Fibroblast of lung (primary cell): ENCODE measurements at regions not wholly inside any gene's neighbourhood (a gene's known extent, or its start where the extent isn't known, plus 50 kb on each side); places are given as distances from the start of the nearest gene placed in this dataset.

Experiments
- DNase-seq, 2 donors: peaks; one replicate each; pipeline versions ENCODE4 v3.0.0 to v3.0.0-alpha.2; 2010; ENCODE audit warnings: low read depth in 2 of 2
- H2AFZ ChIP-seq: 2 replicates; pipeline ENCODE4 v1.5.1; 2012; ENCODE audit warnings: low read length, control low read depth, inconsistent platforms
- H3K27ac ChIP-seq: 2 replicates; pipeline ENCODE4 v1.5.1; 2011; ENCODE audit warnings: low read length, control low read depth; ENCODE audit not compliant: insufficient read depth
- H3K27me3 ChIP-seq: 2 replicates; pipeline ENCODE4 v1.5.1; 2011; ENCODE audit warnings: mild to moderate bottlenecking, low read length; ENCODE audit not compliant: control insufficient read depth, insufficient read depth
- H3K36me3 ChIP-seq: 2 replicates; pipeline ENCODE4 v1.5.1; 2011; ENCODE audit warnings: low read length; ENCODE audit not compliant: control insufficient read depth, insufficient read depth
- H3K4me1 ChIP-seq: 2 replicates; pipeline ENCODE4 v1.5.1; 2011; ENCODE audit warnings: low read length; ENCODE audit not compliant: control insufficient read depth, insufficient read depth; ENCODE audit errors: extremely low read depth
- H3K4me2 ChIP-seq: 2 replicates; pipeline ENCODE4 v1.5.1; 2011; ENCODE audit warnings: low read length, control low read depth; ENCODE audit not compliant: insufficient read depth; ENCODE audit errors: extremely low read depth
- H3K4me3 ChIP-seq, 4 experiments: fragments of 200-600 bp in 1 of 4; sonication (generic) in 1 of 4; replicated peaks in 1 of 4; 2 replicates each; pipeline ENCODE4 v1.5.1; 2011 to 2016; ENCODE audit warnings: low read length in 4 of 4, low read depth in 3 of 4, mild to moderate bottlenecking in 3 of 4, control low read depth in 2 of 4, inconsistent platforms in 1 of 4, mixed read lengths in 1 of 4; ENCODE audit not compliant: insufficient read depth in 1 of 4; ENCODE audit errors: control extremely low read depth in 1 of 4
- H3K79me2 ChIP-seq: 2 replicates; pipeline ENCODE4 v1.5.1; 2012; ENCODE audit warnings: mild to moderate bottlenecking, low read length, inconsistent platforms; ENCODE audit not compliant: control insufficient read depth, insufficient read depth
- H3K9ac ChIP-seq: 2 replicates; pipeline ENCODE4 v1.5.1; 2011; ENCODE audit warnings: mild to moderate bottlenecking, low read length, control low read depth; ENCODE audit not compliant: insufficient read depth
- H3K9me3 ChIP-seq: 2 replicates; pipeline ENCODE4 v1.5.1; 2012; ENCODE audit warnings: low read depth, low read length; ENCODE audit not compliant: control insufficient read depth, insufficient read depth
- H4K20me1 ChIP-seq: 2 replicates; pipeline ENCODE4 v1.5.1; 2011; ENCODE audit warnings: low read length; ENCODE audit not compliant: control insufficient read depth, insufficient read depth; ENCODE audit errors: extremely low read depth
- CTCF ChIP-seq, 2 donors: IDR thresholded peaks in 1 of 2; conservative IDR thresholded peaks in 1 of 2; 1 replicate in 1 of 2; 2 replicates in 1 of 2; pipeline ENCODE4 v1.5.1; 2011 to 2012; ENCODE audit warnings: low read length in 2 of 2, control low read depth in 1 of 2, inconsistent platforms in 1 of 2, low read depth in 1 of 2, mild to moderate bottlenecking in 1 of 2
- EZH2 ChIP-seq: IDR thresholded peaks from 2 replicates; pipeline ENCODE4 v1.5.1; 2012; ENCODE audit warnings: low read length, control low read depth, mild to moderate bottlenecking; ENCODE audit errors: missing control alignments

- Histone ChIP-seq H3K4me2 (no peak overlapping the region), H3K9me3 (no peaks in the 10 kb centered on the region), H4K20me1 (no peaks in the 10 kb centered on the region), H3K4me1 (peaks cover 18% of the 10 kb centered on the region), H3K79me2 (no peaks in the 10 kb centered on the region), H3K27me3 (no peaks in the 10 kb centered on the region), H3K36me3 (no peaks in the 10 kb centered on the region), H2AFZ (no peak overlapping the region), H3K4me3 (no peak overlapping the region), H3K9ac (no peak overlapping the region), H3K27ac (no peak overlapping the region)
- no peak for DNase-seq
- TF ChIP-seq EZH2 (no peak), CTCF (conservative IDR thresholded peaks at IDR 0.05 in 1 of 2, IDR thresholded peaks at IDR 0.05 in 1 of 2; ENCODE audit: low read depth in 1 of 2, low read length in 2 of 2) (no peak)
Measured at GRCh38 chr3:24043985-24044384, 98.9 kb downstream of the NR1D2 start.

GRCh38 chr3:24046214-24046613 lies 101.1 kb downstream of the NR1D2 start:
- Histone ChIP-seq H4K20me1 (no peaks in the 10 kb centered on the region), H3K4me1 (peaks cover 19% of the 10 kb centered on the region)
- TF ChIP-seq EZH2 (no peak), CTCF (conservative IDR thresholded peaks at IDR 0.05 in 1 of 2, IDR thresholded peaks at IDR 0.05 in 1 of 2; ENCODE audit: low read depth in 1 of 2, low read length in 2 of 2) (no peak)

GRCh38 chr3:24047513-24047912 lies 102.4 kb downstream of the NR1D2 start:
- DNase-seq: no peak
- no peaks in the 10 kb centered on the region for H3K79me2 ChIP-seq
- peak overlapping the region; percentile 3 for H2AFZ ChIP-seq
- H3K9me3 ChIP-seq: no peaks in the 10 kb centered on the region
- no peak overlapping the region for H3K9ac ChIP-seq
- peak overlapping the region; percentile 56 for H3K27ac ChIP-seq
- no peak overlapping the region for H3K4me3 ChIP-seq
- no peaks in the 10 kb centered on the region for H3K36me3 ChIP-seq
- peaks cover 19% of the 10 kb centered on the region for H3K4me1 ChIP-seq
- no peaks in the 10 kb centered on the region for H4K20me1 ChIP-seq
- H3K27me3 ChIP-seq: no peaks in the 10 kb centered on the region
- TF ChIP-seq EZH2 (no peak), CTCF (conservative IDR thresholded peaks at IDR 0.05 in 1 of 2, IDR thresholded peaks at IDR 0.05 in 1 of 2; ENCODE audit: low read depth in 1 of 2, low read length in 2 of 2) (no peak)
- H3K4me2 ChIP-seq: no peak overlapping the region

More at GRCh38 chr3:24046214-24046613, 101.1 kb downstream of the NR1D2 start:
- DNase-seq: no peak
- H3K27ac ChIP-seq: no peak overlapping the region
- H3K4me2 ChIP-seq: no peak overlapping the region
- H3K9ac ChIP-seq: no peak overlapping the region
- no peak overlapping the region for H3K4me3 ChIP-seq
- no peaks in the 10 kb centered on the region for H3K36me3 ChIP-seq
- no peaks in the 10 kb centered on the region for H3K79me2 ChIP-seq
- H2AFZ ChIP-seq: no peak overlapping the region
- no peaks in the 10 kb centered on the region for H3K27me3 ChIP-seq
- H3K9me3 ChIP-seq: no peaks in the 10 kb centered on the region
